CD14-positive monocyte (primary cell): ENCODE measurements at regions not wholly inside any gene's neighbourhood (a gene's known extent, or its start where the extent isn't known, plus 50 kb on each side); places are given as distances from the start of the nearest gene placed in this dataset.

Source experiments
- DNase-seq, 3 donors: peaks; one replicate each; pipeline ENCODE4 v3.0.0-alpha.2; 2011 to 2022
- H2AFZ ChIP-seq: 2 replicates; pipeline ENCODE4 v1.6.0; 2012; ENCODE audit warnings: mild to moderate bottlenecking, low read depth, low read length, inconsistent platforms; ENCODE audit not compliant: insufficient read depth, poor library complexity, severe bottlenecking
- H3K27ac ChIP-seq, 2 donors: 1 replicate in 1 of 2; 2 replicates in 1 of 2; pipeline ENCODE4 v1.5.1; 2012 to 2013; ENCODE audit warnings: low read length in 2 of 2, control low read depth in 1 of 2, inconsistent platforms in 1 of 2, low read depth in 1 of 2, mild to moderate bottlenecking in 1 of 2
- H3K27me3 ChIP-seq, 2 donors: one replicate each; pipeline versions ENCODE4 v1.6.0 to v1.6.1; 2011 to 2013; ENCODE audit warnings: low read length in 2 of 2; ENCODE audit not compliant: control insufficient read depth in 2 of 2, insufficient read depth in 2 of 2
- H3K36me3 ChIP-seq, 2 donors: replicated peaks in 1 of 2; 1 replicate in 1 of 2; 2 replicates in 1 of 2; pipeline versions ENCODE4 v1.5.1 to v1.6.1; 2012 to 2013; ENCODE audit warnings: low read length in 2 of 2, control low read depth in 1 of 2, inconsistent platforms in 1 of 2, mild to moderate bottlenecking in 1 of 2; ENCODE audit not compliant: insufficient read depth in 2 of 2, control insufficient read depth in 1 of 2
- H3K4me1 ChIP-seq, 2 donors: 1 replicate in 1 of 2; 2 replicates in 1 of 2; pipeline versions ENCODE4 v1.5.1 to v1.6.1; 2012 to 2013; ENCODE audit warnings: low read length in 2 of 2, control low read depth in 1 of 2, inconsistent platforms in 1 of 2, mild to moderate bottlenecking in 1 of 2, moderate library complexity in 1 of 2; ENCODE audit not compliant: insufficient read depth in 2 of 2, control insufficient read depth in 1 of 2
- H3K4me2 ChIP-seq: replicated peaks from 2 replicates; pipeline ENCODE3; 2012; ENCODE audit warnings: low read length, moderate library complexity, mild to moderate bottlenecking; ENCODE audit not compliant: poor library complexity, severe bottlenecking; ENCODE audit errors: extremely low read depth
- H3K4me3 ChIP-seq, 3 experiments: fragments of 200-600 bp in 1 of 3; sonication (generic) in 1 of 3; replicated peaks in 1 of 3; 1 replicate in 2 of 3; 2 replicates in 1 of 3; pipeline ENCODE4 v1.5.1; 2011 to 2013; ENCODE audit warnings: low read length in 3 of 3, mild to moderate bottlenecking in 3 of 3, control low read depth in 2 of 3, low read depth in 2 of 3, inconsistent platforms in 1 of 3, moderate library complexity in 1 of 3
- H3K79me2 ChIP-seq: 2 replicates; pipeline ENCODE4 v1.6.0; 2012; ENCODE audit warnings: mild to moderate bottlenecking, control low read depth, inconsistent platforms, low read length, moderate library complexity; ENCODE audit not compliant: insufficient read depth
- H3K9ac ChIP-seq: 2 replicates; pipeline ENCODE4 v1.6.0; 2017; ENCODE audit warnings: low read length, mild to moderate bottlenecking; ENCODE audit not compliant: insufficient read depth, poor library complexity, severe bottlenecking
- H3K9me3 ChIP-seq, 2 donors: replicated peaks in 1 of 2; 1 replicate in 1 of 2; 2 replicates in 1 of 2; pipeline versions ENCODE4 v1.5.1 to v1.6.1; 2012 to 2013; ENCODE audit warnings: low read length in 2 of 2, control low read depth in 1 of 2; ENCODE audit not compliant: control insufficient read depth in 1 of 2, insufficient read depth in 1 of 2
- H4K20me1 ChIP-seq: 2 replicates; pipeline ENCODE4 v1.6.0; 2012; ENCODE audit warnings: mild to moderate bottlenecking, low read length, control low read depth, moderate library complexity; ENCODE audit not compliant: insufficient read depth
- H3K27ac Mint-ChIP-seq, 7 donors: one replicate each; pipeline ENCODE4 v1.8.0; 2020; ENCODE audit warnings: mild to moderate bottlenecking in 7 of 7, mixed read lengths in 7 of 7, moderate library complexity in 6 of 7, inconsistent platforms in 2 of 7
- H3K27me3 Mint-ChIP-seq, 3 donors: one replicate each; pipeline ENCODE4 v1.8.0; 2021 to 2022; ENCODE audit warnings: low read depth in 3 of 3, mild to moderate bottlenecking in 3 of 3, mixed read lengths in 3 of 3, moderate library complexity in 3 of 3, inconsistent platforms in 1 of 3
- H3K36me3 Mint-ChIP-seq, 2 donors: one replicate each; pipeline ENCODE4 v1.8.0; 2020; ENCODE audit warnings: mixed read lengths in 2 of 2, inconsistent platforms in 1 of 2, mild to moderate bottlenecking in 1 of 2
- H3K4me1 Mint-ChIP-seq: one replicate; pipeline ENCODE4 v1.8.0; 2020; ENCODE audit warnings: mild to moderate bottlenecking, mixed read lengths
- H3K4me3 Mint-ChIP-seq, 2 donors: one replicate each; pipeline ENCODE4 v1.8.0; 2020; ENCODE audit warnings: mild to moderate bottlenecking in 2 of 2, mixed read lengths in 2 of 2, moderate library complexity in 1 of 2
- H3K9me3 Mint-ChIP-seq, 7 donors: one replicate each; pipeline ENCODE4 v1.8.0; 2020 to 2022; ENCODE audit warnings: mixed read lengths in 7 of 7, mild to moderate bottlenecking in 6 of 7, moderate library complexity in 6 of 7, inconsistent platforms in 2 of 7
- CTCF ChIP-seq: fragments of 200-600 bp; IDR thresholded peaks from one replicate; pipeline ENCODE4 v1.8.0; 2022; ENCODE audit warnings: antibody characterized with exemption, mild to moderate bottlenecking
- WGBS: methylation state at CpG from one replicate; pipeline ENCODE4 v1.1.5; 2013; ENCODE audit warnings: missing lambda C conversion rate; ENCODE audit not compliant: insufficient coverage; 5-methylcytosine and 5-hydroxymethylcytosine counted together
- intact Hi-C, 2 donors: fragments of 100-400 bp; cut with micrococcal nuclease; formaldehyde crosslinking; loops; one replicate each; pipeline versions ENCODE4 v1.15.0 to v1.15.1; 2023

DNA sequence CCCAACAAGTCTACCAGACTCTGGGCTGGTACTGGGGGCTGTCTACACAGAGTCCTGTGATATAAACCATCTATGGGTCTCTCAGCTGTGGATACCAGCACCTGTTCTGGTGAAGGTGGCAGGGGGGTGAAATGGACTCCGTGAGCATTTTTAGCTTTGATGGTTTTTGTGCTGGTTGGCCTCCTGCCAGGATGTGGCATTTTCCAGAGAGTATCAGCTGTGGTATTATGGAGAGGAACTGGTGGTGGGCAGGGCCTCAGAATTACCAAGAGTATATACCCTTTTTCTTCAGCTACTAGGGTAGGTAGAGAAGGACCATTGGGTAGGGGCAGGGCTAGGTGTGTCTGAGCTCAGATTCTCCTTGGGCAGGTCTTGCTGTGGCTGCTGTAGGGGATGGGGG lies 1920.9 kb upstream of the PCDH20 start:
- H3K27ac ChIP-seq: no peak overlapping the region
- H3K27ac Mint-ChIP-seq: no peak overlapping the region
- no peaks in the 10 kb centered on the region for H3K36me3 Mint-ChIP-seq
- peaks cover 16 to 25% of the 10 kb centered on the region in 2 donors for H3K9me3 ChIP-seq
- H3K4me2 ChIP-seq: no peak overlapping the region
- intact Hi-C loops: no loop called here
- no peak overlapping the region for H3K4me3 ChIP-seq
- peaks cover 5 to 27% (median 8%) of the 10 kb centered on the region in 7 donors for H3K9me3 Mint-ChIP-seq
- peaks cover 0 to 1% (median 0%) of the 10 kb centered on the region in 3 donors for H3K27me3 Mint-ChIP-seq
- H3K4me1 ChIP-seq: no peaks in the 10 kb centered on the region
- H3K79me2 ChIP-seq: no peaks in the 10 kb centered on the region
- no peak overlapping the region for H3K9ac ChIP-seq
- H4K20me1 ChIP-seq: no peaks in the 10 kb centered on the region
- no peak overlapping the region for H2AFZ ChIP-seq
- no peaks in the 10 kb centered on the region for H3K36me3 ChIP-seq
- no peak overlapping the region for H3K4me3 Mint-ChIP-seq
- no peaks in the 10 kb centered on the region for H3K4me1 Mint-ChIP-seq
- no peaks in the 10 kb centered on the region for H3K27me3 ChIP-seq
- 88% methylated on average over 1 of the region's 1 CpG for WGBS
- DNase-seq: no peak
- TF ChIP-seq CTCF: no peak

GRCh38 chr13:63327584-63327983 lies 1911.9 kb upstream of the PCDH20 start:
- Histone ChIP-seq H3K4me1 (no peaks in the 10 kb centered on the region), H3K9me3 (no peaks in the 10 kb centered on the region), H3K79me2 (no peaks in the 10 kb centered on the region), H2AFZ (no peak overlapping the region), H3K4me2 (no peak overlapping the region), H3K27me3 (no peaks in the 10 kb centered on the region), H3K27ac (no peak overlapping the region), H4K20me1 (no peaks in the 10 kb centered on the region), H3K9ac (no peak overlapping the region), H3K4me3 (no peak overlapping the region), H3K36me3 (no peaks in the 10 kb centered on the region)
- Mint-ChIP-seq H3K27ac (no peak overlapping the region), H3K36me3 (no peaks in the 10 kb centered on the region), H3K27me3 (no peaks in the 10 kb centered on the region), H3K4me3 (no peak overlapping the region), H3K9me3 (peaks cover 0 to 3% (median 0%) of the 10 kb centered on the region in 7 donors), H3K4me1 (no peaks in the 10 kb centered on the region)
- no peak for DNase-seq
- intact Hi-C loops: no loop called here
- no peak for TF ChIP-seq CTCF
- WGBS: no CpG with 5 or more reads among the region's 1 CpG
